NCI-H146 treated with DMSO at 0.1 percent for 48 hours (cell line): ENCODE measurements at regions not wholly inside any gene's neighbourhood (a gene's known extent, or its start where the extent isn't known, plus 50 kb on each side); places are given as distances from the start of the nearest gene placed in this dataset.

Experiments used
- DNase-seq: peaks from one replicate; lab custom pipeline; 2025; ENCODE audit not compliant: unreplicated experiment; lab: John Stamatoyannopoulos, UW

DNA sequence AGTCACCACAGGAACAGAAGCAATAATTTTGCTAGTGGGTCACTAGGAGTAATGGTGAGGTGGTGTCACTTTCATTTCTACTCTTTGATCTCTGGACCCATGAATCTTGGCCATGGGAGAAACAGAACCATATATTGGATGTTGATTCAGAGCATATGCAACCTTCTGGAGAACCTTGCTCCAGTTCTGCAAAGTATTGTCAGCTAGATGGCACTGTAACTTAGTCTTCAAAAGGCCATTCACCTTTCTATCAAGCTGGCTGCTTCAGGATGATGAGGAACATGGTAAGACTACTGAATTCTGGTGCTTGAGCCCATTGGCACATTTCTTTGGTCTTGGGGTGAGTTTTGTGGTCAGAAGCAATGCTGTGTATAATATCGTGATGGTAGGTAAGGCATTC lies 129.1 kb upstream of the FBN2 start:
- DNase-seq: no peak

DNA sequence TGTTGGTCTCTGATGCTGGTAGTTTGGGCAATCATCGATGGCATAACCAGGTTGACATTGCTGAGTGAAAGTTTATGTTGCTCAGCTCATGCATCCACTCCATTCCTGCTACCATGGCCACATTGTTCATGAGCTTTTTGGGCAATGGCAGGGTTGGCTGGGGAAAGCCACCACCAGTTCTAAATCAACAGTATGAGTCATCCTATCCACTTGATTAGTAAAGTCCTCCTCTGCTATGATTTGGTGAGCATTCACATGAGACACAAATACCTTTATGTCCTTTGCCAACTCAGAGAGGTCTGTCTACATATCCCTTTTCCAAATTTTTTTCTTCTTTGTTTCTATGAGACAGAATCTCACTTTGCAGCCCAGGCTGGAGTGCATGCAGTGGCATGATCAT lies 129.7 kb upstream of the FBN2 start:
- DNase-seq: no peak

DNA sequence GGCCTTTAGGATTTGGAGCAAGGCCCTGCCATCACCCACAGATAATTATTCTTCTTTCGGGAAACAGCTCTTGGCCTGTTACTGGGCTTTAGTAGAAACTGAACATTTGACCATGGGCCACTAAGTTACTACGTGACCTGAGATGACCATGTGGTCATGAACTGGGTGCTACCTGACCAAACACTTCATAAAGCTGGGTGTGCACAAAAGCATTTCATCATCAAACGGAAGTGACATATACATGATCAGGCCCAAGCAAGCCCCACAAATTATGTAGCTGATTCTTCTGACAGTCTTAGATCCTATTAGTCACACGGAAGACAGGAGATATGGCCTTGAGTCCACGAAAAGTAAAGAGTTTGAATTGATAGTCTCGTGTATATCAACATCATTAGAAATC lies 130.9 kb upstream of the FBN2 start:
- no peak for DNase-seq

DNA sequence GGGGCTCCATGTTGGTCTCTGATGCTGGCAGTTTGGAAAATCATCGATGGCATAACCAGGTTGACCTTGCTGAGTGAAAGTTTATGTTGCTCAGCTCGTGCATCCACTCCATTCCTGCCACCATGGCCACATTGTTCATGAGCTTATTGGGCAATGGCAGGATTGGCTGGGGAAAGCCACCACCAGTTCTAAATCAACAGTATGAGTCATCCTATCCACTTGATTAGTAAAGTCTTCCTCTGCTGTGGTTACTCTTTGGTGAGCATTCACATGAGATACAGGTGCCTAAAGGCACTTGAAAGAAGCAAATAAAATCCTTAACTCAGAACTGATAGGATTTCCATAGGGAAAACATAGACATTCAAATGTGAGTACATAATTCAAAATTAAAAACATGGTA lies 131.8 kb upstream of the FBN2 start:
- DNase-seq: no peak

DNA sequence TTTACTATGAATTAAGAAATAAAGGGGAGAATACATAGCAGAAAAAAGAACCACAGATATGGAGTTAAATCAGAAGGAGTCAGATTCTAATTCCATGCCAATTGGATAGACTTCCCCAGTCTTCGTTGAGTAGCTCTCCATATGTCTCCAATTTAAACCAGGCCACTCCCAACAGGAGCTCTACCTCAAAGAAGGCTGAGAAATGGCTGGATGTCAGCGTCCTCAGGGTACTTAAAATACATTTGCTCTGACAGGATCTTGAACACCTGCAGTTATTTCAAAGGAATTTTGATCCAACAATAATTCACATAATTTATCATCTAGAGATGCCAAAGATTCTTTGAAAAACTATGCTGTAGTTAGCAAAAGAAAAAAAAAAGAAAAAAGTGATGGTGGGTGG lies 133.9 kb upstream of the FBN2 start:
- no peak for DNase-seq

DNA sequence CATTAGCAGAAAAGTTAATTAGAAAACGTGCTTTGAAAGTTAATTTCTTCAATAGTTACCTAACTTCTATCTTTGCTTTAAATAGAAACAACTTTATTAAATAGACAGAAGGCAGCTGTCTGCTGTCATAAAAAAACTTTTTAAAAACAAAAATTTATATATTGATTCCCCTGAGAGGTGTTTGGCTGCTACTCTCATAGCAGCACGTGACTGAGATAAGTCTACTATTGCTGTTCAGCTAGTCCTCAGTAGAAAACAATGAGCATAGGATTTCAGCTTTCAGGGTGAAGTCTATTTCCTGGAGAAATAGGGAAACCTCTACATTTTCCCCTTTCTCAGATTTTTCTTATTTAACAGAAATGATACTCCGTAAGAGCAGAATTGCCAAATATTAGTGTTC lies 135.0 kb upstream of the FBN2 start:
- no peak for DNase-seq

DNA sequence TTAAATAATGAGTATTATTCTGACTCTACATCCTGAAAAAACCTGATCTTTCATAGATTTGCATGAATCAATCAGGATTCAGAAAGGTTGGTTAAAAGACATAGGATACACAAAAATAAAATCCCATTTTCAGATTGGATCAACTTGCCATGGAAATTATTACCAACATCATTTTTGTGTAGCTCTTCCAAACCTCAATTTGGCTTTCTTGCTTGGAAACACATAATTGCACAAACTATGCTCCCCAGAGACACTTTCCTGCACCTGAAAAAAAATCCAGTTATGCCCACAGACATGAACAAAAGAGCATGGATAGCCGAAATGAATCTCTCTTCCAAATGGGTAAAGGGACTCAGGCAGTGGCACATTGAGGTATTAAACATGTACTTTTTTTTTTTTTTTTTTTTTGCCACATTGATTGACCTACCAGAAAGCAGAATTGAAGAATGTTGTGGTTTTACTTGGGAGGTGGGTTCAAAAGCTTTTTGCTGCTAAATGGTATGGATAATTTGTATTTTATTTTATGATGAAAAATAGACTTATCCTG lies 135.4 kb upstream of the FBN2 start:
- DNase-seq: no peak

DNA sequence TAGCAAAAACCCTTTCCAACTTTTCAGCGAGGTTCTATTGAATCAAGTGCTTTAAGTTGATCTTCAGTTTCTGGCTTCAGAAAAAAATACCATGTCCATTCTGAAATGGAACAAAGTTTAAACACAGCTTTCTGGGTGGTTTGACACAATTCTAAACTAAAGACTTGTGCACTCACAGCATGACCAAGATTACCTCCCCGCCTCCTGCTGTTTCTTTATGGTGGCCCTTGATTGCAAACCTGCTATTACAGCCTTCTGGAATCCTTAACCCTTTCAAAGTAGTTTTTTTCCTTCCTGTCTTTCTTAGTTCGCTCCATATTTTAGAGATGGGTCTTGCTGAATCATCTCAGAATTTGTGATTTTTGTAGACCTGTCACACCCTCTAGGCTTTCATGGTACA lies 135.9 kb upstream of the FBN2 start:
- peak; percentile 34 for DNase-seq

DNA sequence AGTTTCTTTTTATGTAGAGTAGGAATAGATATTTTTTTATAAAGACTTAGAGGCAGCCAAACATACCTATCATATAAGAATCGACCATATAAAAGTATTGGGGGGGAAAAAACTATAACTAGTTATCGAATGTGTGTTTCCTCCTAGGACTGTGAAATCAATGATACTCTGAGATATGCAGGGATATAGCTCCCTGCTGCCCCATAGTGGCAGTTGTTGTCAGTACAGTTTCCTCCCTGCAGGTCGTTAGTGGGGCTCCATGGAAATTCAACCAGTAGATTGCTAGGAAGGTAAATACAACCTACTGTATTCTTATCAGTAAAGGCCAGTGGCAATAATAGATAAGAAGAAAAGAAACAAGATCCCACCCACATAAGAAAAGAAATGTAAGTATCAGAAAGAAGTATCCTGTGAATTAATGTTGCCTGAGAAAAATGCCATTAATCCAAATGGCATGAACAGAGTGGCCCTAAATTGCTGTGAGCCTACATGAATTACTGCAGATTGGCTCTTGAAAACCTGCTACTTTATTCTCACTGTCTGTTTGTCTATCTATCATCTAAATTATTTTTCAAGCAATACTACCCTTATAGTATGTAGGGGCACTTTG lies 136.9 kb upstream of the FBN2 start:
- peak; percentile 49 for DNase-seq

DNA sequence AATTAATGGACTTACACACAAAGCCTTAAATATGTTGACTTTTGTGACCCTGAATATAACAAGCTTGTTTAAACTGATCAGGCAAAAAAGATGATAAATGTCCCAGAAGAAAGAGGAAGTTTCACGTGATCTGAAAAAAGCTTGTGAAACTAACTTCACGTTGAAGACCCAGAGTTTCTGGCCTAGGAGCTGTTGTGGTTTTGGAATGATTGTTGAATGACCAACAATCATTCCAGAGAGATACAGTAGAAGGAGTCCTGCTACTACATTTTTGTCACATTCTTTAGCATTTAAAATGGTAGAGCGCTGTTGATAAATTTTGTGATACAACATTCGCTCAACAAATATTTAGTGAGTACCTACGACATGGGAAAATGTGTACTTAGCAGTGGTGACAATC lies 143.1 kb upstream of the FBN2 start:
- DNase-seq: no peak

DNA sequence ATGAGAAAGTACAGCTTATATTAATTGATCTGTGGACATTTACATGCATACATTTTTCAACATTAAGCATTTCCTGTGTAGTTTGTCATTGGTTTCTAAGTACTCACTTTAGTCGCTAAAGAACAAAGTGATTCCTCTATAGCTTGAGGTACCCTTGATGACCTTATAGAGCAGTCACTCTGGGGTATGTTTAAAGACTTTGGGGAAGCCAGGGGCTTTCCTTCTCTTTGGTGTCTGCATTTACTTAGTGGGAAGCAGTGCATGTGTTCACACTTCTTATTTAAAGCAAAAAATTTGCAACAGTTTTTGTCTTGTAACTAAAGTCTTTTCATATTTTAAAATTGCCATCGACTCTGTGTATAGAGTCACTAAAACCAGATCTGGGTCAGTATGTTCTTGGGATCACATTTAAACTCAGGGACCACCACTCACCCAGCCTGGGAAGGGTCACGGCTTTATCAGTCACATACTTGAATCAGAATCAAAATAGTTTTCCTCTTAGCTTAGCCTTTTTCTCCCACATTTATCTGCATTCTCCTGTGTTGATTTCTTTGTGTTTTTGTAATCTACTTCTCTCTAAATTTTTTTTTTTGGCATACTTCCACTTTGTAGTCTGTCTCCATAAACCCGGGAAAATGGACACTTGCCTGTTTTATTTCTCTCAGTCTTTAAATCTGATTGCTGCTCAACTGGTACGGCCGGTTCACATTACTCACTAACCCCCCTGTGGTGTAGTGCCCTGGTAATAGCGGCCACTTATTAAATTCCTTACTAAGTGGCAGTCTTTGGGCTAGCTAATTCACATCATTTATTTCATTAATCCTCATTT lies 143.9 kb upstream of the FBN2 start:
- DNase-seq: no peak

DNA sequence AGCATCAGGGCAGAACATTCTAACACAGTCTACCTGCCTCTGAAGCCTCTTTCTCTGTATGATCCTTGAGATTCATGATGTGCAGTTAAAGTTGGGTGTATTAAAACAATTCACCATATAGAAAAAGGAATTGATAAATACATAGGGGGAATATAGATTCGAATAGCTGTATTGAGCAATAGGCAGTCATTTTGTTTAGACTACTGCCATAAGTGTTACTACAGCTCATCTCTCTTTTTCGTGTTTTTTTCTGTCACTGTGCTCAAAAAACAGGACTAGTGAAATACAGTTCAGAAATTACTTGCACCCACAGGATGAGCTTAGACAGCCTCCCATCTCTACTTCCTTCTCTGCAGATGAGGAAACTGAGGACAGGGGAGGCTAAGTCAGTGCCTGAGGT lies 144.6 kb upstream of the FBN2 start:
- no peak for DNase-seq

DNA sequence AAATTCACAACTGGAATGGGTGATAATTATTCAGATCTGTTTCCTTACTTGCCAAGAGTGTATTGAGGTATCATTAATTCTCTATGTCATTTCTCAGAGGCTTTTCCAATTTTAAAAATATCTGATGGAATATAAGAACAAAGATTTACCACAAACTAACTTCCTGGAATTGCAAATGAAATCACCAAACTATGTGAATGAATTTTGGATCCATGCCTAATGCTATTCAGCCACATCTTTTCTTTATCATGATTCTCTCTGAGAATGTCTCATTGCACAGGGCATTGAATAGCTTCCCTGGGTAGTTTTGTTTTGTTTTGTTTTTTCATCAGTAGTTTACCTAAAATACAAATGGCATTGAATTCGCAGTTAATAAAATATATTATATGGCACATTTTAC lies 146.9 kb upstream of the FBN2 start:
- no peak for DNase-seq

DNA sequence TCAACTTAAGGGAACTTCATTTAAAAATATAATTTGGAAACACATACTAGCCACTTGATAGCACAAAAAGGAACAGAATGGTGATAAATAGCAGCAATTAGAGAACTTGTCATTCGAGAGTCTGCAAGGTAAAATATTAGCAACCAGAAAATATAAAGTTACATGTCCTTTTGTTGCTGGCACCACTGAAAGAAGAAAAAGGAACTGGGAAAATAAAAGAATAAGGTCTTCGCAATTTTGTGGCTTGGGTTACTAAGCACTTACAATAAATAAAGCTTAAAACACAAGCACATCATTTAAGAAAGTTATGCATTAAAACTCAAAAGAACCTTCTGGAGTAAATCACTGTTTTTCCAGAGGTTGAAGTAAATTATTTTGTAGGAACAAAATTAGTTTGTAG lies 149.9 kb upstream of the FBN2 start:
- no peak for DNase-seq

DNA sequence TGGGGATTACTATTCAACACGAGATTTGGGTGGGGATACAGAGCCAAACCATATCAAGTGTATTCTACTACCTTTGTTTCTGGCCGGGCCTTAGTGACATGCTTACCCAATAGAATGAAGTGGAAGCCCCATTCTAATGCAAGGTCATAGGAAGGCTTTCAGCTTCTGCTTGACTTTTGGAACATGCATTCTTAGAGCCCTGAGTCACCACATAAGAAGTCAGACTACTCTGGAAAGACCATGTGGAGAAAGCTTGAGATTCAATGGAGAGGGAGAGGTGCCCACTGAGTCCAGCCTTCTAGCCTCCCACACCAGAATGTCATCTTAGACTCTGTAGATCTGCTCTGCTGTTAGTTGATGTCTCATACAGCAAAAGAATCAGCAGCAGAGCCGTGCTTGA lies 155.7 kb upstream of the FBN2 start:
- DNase-seq: no peak

DNA sequence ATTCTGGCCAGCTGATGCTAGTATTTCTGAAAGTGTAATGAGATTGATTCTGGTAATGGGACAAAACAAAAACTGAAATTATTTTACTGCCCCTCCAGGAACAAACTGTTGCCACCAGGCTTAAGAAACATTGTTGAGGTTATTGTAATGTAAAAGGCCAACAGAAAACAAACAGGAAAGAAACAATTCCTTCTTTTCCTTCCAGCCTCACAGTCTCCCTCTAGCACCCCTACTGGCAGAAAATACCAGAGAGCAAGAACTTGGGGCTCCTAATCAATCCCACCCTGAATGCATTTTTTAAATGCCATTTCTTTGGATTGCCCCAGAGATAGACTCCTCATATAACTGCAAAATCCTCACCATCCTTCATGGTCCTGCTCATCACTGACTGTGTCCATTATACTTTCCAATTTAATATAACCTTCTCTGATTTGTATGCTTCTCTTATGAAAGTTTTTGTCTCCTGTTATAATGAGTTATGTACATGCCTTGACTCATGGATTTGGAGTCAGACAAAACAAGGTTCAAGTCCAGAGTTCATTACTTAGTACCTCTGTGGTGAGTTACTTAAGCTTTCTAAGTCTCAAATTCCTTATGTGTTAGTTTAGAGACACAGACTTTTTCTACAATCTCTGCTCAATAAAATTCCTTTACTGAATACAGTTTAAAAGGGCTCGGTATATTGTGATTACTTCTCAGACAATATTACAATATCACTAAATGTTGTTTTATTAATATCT lies 157.9 kb upstream of the FBN2 start:
- no peak for DNase-seq

DNA sequence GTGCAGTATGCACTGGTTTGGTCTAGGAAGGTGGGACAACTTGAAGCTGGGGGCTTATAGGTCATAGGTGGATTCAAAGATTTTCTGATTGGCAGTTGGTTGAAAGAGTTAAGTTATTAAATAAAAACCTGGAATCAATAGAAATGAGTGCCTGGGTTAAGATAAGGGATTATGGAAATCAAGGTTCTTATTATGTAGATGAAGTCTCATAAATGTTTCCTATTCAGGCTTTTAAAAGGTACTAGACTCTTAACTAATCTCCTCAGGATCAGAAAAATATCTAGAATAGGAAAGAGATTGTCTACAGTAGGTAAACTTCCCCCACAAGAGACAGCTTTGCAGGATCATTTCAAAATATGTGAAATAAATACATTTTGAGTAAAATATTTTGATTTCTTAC lies 163.3 kb upstream of the FBN2 start:
- no peak for DNase-seq

DNA sequence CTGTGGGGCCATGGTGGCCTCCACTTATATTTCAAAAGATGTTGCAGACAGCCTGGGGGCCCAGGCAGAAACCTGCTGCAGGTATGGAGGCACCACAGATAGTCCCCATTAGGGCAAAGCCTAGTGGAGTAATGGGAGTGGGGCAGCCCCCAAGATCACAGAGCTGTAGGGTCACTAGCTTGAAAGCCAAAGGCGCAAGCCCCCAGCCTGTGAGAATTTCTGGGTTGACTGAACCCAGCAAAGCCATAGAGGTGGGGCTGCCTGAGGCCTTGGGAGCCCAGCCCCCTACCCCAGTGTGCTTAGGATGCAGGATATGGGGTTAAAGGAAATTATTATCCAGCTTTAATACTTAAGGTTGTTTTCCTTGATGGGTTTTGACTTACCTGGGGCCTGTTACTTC lies 165.3 kb upstream of the FBN2 start:
- no peak for DNase-seq

DNA sequence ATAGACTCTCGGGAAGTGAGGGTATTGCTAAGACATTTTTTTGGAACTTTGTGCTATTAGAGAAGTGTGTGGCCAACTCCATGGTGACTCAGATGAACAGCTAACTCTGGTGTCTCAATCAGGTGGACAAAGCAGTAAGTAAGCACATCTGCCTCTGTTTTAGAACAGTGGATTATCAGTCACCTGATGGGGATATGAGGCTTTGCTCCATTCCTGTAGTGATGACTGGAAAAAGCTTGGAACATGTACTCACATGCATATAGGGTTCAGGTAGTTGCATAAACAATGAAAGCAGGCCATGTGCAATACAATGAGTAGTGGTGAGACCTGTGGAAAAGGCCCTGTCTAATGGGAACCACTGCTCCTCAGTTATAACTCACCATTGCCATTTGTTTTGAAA lies 168.2 kb upstream of the FBN2 start:
- DNase-seq: no peak

DNA sequence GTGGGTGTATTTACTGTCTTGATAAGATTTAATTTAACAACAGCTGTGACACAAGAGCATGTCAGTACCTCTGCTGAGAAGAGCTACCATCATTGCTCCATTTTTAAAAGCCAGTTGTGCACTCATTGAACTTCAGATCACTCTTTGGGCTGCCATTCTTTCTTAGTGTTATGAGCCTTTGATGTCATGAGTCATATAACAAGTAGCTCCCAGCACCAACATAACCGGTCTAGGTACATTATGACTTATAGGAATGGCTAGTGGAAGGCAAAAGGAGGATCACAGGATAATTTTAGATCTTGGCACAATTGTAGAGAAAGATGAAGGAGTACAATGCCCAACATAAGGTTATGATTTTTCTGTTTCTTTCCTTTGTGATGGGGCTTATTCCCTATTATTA lies 170.8 kb upstream of the FBN2 start:
- DNase-seq: no peak

DNA sequence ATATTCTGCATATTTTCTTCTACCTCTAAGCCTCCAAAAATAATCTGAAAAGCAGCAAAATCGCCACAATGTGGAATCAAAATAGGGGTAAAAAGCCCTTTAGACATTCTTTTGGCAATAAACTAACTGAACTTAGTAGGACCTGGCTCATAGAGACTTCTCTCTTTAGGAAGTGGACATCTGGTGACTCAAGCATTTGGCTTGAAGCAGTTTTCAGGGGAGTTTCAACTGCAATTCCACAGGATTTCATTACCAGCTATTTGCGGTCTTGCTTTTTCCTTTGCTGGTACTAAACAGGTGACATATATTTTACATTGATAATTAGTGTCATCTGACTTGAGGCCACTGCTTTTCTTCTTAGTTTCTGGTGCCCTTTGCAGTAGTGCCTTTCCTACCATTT lies 173.2 kb upstream of the FBN2 start:
- DNase-seq: no peak

DNA sequence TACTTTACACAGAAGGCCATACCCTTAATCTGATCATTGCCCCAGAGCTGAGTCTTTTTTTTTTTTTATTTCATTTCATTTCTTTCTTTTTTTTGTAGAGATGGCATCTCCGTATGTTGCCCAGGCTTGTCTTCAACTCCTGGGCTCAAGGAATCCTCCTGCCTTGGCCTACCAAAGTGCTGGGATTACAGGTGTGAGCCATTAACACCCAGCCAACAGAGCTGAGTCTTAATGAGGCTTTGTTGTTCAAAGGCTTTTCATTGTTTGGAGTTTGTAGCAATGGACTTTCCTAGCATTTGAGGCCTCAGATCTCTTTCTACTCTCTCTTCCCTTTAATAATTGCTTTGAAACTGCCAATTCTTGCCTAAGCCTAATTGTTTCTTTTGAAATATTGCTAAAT lies 176.5 kb upstream of the FBN2 start:
- DNase-seq: no peak
